Epidermal melanocyte (primary cell): ENCODE measurements at regions not wholly inside any gene's neighbourhood (a gene's known extent, or its start where the extent isn't known, plus 50 kb on each side); places are given as distances from the start of the nearest gene placed in this dataset.
"Not testable (repeated sequence)": the region's sequence is repeated elsewhere in the genome, so short reads cannot be mapped to it uniquely, and the experiment has no call there.

ENCODE experiments used
- DNase-seq: peaks from one replicate; pipeline ENCODE4 v3.0.0; 2011; ENCODE audit warnings: low spot score; ENCODE audit not compliant: insufficient read length

DNA sequence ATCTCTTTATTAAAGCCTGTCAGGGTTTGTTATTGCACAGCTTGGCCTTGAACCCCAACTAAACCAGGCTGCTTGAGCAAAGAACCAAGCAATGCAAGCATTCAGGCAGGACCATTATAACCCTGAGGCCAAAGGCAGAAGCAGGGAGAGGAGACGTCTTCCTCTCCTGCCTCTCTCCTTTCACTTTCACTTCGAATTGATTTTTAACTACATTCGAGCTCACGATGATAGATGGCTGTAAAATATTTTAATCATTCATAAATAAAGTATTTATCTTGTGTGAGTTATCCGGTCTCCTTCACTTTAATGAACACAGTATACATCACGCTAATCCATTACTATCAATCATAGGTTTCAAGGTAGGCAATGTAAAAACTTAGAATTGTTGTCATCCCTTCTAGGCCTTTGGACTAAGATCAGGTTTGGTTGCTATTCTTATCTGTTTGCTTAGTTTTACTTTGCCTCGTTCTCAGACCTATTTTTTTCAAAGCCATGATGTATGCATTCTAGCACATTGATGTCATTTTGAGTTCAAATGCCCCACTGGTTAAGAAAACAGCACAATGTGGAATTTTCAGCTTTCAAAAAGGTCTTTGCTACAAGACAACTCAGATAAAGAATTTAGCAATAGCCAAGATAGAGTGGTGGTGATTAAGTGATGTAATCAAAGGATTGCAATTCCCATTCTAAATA lies 480.2 kb upstream of the RUNX1 start:
- DNase-seq, result no peak

DNA sequence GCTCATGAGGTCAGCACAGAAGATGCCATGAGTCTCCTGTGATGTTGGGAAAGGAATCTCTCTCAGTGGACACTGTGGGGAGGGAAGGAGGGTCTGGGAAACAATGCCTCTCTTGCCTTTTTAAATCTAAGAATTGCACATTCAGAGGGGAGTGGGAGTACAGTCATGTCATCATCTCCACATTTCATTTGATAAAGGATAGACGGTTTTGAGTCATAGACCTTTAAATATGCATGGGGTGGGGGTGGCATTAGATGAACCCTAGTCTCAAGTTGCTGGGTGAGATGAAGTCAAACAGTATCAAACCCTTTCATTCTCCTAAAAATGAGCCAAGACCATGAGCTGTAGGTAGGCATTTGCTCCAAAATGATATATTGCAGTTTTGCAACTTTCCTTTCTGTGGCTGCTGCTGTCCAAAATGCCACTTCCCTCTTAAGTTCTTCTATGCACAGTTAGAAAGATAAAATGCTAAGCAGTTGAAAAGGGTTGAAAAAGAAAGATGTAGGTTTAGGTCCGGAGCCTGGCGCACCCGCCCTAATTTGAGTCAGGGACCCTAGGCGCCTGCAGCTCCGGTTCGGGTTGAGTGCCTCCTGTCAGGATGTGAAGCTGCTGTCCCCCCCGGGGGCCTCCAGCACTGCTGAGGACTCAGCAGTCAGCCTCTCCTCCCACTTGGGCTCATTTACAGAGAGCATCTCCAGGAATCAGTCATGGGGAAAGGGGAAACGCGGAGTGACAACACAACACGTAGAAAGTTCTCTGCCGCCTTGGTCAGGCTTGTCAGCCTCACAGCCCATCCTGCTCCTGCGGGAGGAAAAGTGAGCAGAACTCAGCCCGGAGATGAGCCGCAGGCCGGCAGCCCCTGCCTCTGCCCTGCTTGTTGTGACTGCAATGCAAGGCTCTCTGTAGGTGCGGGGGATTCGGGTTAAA lies 479.3 kb upstream of the RUNX1 start:
- DNase-seq, result no peak

- no peak for DNase-seq
Observed at GRCh38 chr21:35527358-35527757, 478.3 kb upstream of the RUNX1 start.

DNA sequence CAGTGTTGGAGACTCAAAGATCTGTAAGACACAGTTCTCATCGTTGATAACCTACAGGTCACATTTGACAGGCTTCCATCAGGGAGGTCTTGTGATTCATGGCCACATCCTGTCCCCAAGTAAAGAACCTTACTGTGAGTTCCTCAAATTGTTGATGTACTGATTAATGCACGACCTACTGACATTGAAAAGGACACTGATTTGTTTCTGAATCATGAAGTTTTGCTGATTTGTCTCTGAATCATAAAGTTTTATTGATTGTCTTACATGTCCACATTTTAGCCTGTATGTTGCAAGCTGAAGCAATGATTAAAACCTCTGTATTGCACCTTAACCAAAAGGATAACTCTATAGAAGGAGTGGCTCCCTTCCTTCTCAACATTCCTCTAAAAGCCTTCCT lies 476.3 kb upstream of the RUNX1 start:
- DNase-seq, result no peak

- DNase-seq, result no peak
Observed at GRCh38 chr21:35521852-35522505, 472.9 kb upstream of the RUNX1 start.

DNA sequence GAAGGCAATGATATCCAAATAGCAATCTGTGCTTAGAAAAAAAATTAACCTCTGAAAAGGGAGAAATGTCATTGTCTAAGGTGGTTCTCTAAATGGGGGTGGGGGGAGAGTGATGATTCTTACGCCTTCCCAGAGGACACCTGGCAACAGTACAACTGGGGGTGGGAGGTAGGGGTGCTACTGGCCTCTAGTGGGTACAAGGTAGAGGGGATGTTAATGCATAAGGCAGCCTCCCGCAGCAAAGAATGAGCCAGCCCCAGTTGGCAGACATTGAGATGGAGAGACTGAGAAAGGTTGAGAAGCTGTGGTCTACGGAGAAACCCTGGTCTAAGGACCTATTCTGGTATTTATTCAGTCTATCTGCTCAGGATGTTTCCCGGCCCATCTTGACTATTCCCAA lies 472.2 kb upstream of the RUNX1 start:
- DNase-seq, result no peak

- DNase-seq, result no peak
Observed at GRCh38 chr21:35520856-35521255, 471.8 kb upstream of the RUNX1 start.

- DNase-seq, result no peak
Observed at GRCh38 chr21:35520302-35520701, 471.2 kb upstream of the RUNX1 start.

DNA sequence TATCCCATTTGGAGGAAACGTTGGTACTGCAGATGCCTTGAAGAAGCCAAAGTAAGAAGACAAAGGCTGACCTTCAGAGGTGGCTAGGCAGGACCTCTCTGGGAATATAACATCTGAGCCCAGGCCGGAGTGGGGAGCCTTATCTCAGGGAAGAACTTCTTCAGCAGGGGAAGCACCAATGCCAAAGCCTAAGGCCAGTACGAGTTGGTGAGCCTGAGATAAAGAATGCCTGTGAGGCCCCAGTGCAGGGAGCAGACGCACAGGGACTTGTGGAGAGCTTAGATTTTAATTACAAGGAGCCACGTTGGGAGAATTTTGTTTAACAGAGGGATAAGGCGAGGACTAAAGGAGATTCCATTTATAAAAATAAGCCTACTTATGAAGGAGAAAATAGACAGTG lies 468.8 kb upstream of the RUNX1 start:
- no peak for DNase-seq

DNA sequence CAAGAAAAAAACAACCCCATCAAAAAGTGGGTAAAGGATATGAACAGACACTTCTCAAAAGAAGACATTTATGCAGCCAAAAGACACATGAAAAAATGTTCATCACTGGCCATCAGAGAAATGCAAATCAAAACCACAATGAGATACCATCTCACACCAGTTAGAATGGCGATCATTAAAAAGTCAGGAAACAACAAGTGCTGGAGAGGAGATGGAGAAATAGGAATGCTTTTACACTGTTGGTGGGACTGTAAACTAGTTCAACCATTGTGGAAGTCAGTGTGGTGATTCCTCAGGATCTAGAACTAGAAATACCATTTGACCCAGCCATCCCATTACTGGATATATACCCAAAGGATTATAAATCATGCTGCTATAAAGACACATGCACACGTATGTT lies 467.2 kb upstream of the RUNX1 start:
- DNase-seq, result not testable (repeated sequence)

- DNase-seq, result no peak
Observed at GRCh38 chr21:35512346-35512745, 463.2 kb upstream of the RUNX1 start.

DNA sequence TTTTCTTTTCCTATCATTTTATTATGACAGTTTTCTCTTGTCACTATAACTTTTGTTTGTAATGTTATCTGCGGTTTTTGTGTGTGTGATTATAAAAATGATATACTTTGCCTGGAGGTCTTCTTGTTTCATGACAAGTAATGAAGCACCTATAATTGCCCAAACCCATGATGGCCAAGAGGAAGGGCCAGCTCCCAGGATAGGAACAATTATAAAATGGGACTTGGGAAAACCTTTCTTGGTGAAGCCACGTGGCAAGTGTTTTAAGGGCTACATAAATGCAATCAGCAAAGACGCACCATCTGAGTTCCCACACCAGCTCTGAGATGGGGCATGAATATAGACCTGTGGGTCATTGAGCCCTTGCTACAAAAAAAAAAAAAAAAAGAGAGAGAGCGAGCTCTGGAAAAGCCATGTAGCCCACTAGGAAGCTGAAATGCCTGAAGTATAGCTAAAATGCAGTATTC lies 462.6 kb upstream of the RUNX1 start:
- no peak for DNase-seq

GRCh38 chr21:35510957-35511695 lies 462.0 kb upstream of the RUNX1 start:
- DNase-seq, result no peak

- DNase-seq, result no peak
Observed at GRCh38 chr21:35510294-35510693, 461.2 kb upstream of the RUNX1 start.

DNA sequence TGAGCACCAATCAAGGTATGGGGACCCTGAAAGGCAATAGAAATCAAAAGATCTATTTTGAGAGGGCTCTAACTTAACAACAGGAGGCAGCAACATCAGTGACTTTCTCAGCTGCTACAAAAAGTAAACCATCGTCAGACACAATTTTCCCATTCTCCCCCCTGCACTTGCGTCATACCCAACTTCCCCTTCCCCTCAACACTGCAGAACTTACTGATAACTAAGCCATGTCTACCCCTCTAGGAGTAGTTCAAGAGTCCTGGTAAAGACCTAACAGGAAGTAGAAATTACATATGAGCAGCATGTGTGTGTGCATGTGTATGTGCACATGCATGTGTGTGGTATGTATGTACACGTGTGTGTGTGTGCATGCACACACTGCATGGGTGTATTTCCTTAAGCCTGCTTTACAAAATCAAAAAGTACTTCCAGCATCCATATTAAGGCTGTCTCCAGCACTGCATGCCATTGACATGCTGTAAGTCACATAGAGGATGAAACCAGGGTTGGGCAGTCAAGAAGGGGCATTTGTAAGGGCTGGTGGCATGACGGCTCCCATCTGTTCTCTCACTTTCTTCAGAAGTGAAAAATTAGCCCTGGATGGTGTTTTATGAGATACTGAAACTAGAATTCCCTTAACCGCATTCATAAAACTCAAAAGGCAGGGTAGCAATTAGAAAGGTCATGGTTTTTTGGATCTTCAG lies 460.1 kb upstream of the RUNX1 start:
- DNase-seq, result no peak

- peak; percentile 33 for DNase-seq
Observed at GRCh38 chr21:35508139-35508888, 459.2 kb upstream of the RUNX1 start.

GRCh38 chr21:35507181-35507759 lies 458.2 kb upstream of the RUNX1 start:
- DNase-seq, result no peak

DNA sequence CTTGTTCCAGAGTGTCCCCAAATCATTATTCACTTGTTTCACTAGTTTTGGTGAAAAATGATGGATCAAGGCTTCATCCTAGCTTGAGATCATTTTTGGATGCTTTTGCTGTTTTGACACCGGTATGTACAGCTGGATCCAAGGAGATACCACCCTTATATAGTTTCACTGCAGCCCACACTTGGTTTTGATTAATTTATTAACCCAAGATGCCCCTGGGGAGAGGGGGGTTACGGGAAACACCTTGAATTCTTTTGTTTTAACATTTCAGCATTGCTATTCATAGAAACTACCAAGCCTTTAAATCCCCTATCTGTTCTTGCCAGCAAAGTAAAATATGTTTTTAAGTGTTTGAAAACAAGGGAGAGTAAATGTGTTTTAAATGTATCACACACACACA lies 457.7 kb upstream of the RUNX1 start:
- no peak for DNase-seq

- no peak for DNase-seq
Observed at GRCh38 chr21:35506352-35506751, 457.2 kb upstream of the RUNX1 start.
